Stomach smooth muscle (tissue), 2 donors: ENCODE measurements at regions not wholly inside any gene's neighbourhood (a gene's known extent, or its start where the extent isn't known, plus 50 kb on each side); places are given as distances from the start of the nearest gene placed in this dataset.

ENCODE experiments used
- H3K27ac ChIP-seq: one replicate; pipeline ENCODE4 v1.7.0; 2013; ENCODE audit warnings: mild to moderate bottlenecking, low read length, inconsistent platforms
- H3K27me3 ChIP-seq, 2 donors: one replicate each; pipeline ENCODE4 v1.7.0; 2013; ENCODE audit warnings: low read length in 2 of 2; ENCODE audit not compliant: insufficient read depth in 2 of 2, control insufficient read depth in 1 of 2
- H3K36me3 ChIP-seq, 2 donors: one replicate each; pipeline ENCODE4 v1.7.0; 2013; ENCODE audit warnings: low read length in 2 of 2; ENCODE audit not compliant: control insufficient read depth in 2 of 2, insufficient read depth in 2 of 2
- H3K4me1 ChIP-seq: one replicate; pipeline ENCODE4 v1.7.0; 2013; ENCODE audit warnings: low read length; ENCODE audit not compliant: control insufficient read depth, insufficient read depth
- H3K4me3 ChIP-seq, 2 donors: one replicate each; pipeline ENCODE4 v1.7.0; 2013; ENCODE audit warnings: low read length in 2 of 2
- H3K9ac ChIP-seq, 2 donors: one replicate each; pipeline ENCODE4 v1.7.0; 2013; ENCODE audit warnings: low read length in 2 of 2, mild to moderate bottlenecking in 1 of 2
- H3K9me3 ChIP-seq, 2 donors: one replicate each; pipeline ENCODE4 v1.7.0; 2013; ENCODE audit warnings: low read length in 2 of 2; ENCODE audit not compliant: control insufficient read depth in 2 of 2
- donor health status: healthy.
- donor health status: Pancreatic carcinoma.

GRCh38 chr7:35339811-35340210 is 85.9 kb upstream of the TBX20 start:
- H3K4me3 ChIP-seq, result no peak overlapping the region
- no peak overlapping the region for H3K27ac ChIP-seq
- no peaks in the 10 kb centered on the region for H3K4me1 ChIP-seq
- H3K9ac ChIP-seq, result no peak overlapping the region
- H3K27me3 ChIP-seq, result no peaks in the 10 kb centered on the region
- H3K36me3 ChIP-seq, result no peaks in the 10 kb centered on the region
- H3K9me3 ChIP-seq, result no peaks in the 10 kb centered on the region

- Histone ChIP-seq H3K36me3 (no peaks in the 10 kb centered on the region), H3K9ac (no peak overlapping the region), H3K4me1 (no peaks in the 10 kb centered on the region), H3K27ac (no peak overlapping the region), H3K4me3 (no peak overlapping the region), H3K27me3 (no peaks in the 10 kb centered on the region), H3K9me3 (no peaks in the 10 kb centered on the region)
Measured at GRCh38 chr7:35336444-35336843, 82.5 kb upstream of the TBX20 start.

- no peaks in the 10 kb centered on the region for H3K27me3 ChIP-seq
- no peaks in the 10 kb centered on the region for H3K4me1 ChIP-seq
- no peaks in the 10 kb centered on the region for H3K36me3 ChIP-seq
- no peak overlapping the region for H3K4me3 ChIP-seq
- no peaks in the 10 kb centered on the region for H3K9me3 ChIP-seq
- H3K9ac ChIP-seq, result no peak overlapping the region
- H3K27ac ChIP-seq, result no peak overlapping the region
Measured at GRCh38 chr7:35334506-35334905, 80.6 kb upstream of the TBX20 start.

GRCh38 chr7:35333265-35333664 is 79.4 kb upstream of the TBX20 start:
- H3K9me3 ChIP-seq, result no peaks in the 10 kb centered on the region
- no peaks in the 10 kb centered on the region for H3K27me3 ChIP-seq
- no peak overlapping the region for H3K27ac ChIP-seq
- H3K36me3 ChIP-seq, result no peaks in the 10 kb centered on the region
- no peak overlapping the region for H3K9ac ChIP-seq
- no peaks in the 10 kb centered on the region for H3K4me1 ChIP-seq
- H3K4me3 ChIP-seq, result no peak overlapping the region

- Histone ChIP-seq H3K36me3 (no peaks in the 10 kb centered on the region), H3K9ac (no peak overlapping the region), H3K4me3 (no peak overlapping the region), H3K9me3 (no peaks in the 10 kb centered on the region), H3K4me1 (no peaks in the 10 kb centered on the region), H3K27ac (no peak overlapping the region), H3K27me3 (no peaks in the 10 kb centered on the region)
Measured at GRCh38 chr7:35331730-35332678, 78.1 kb upstream of the TBX20 start.

- Histone ChIP-seq H3K27ac (no peak overlapping the region), H3K9me3 (no peaks in the 10 kb centered on the region), H3K9ac (no peak overlapping the region), H3K36me3 (no peaks in the 10 kb centered on the region), H3K4me3 (no peak overlapping the region), H3K27me3 (no peaks in the 10 kb centered on the region), H3K4me1 (no peaks in the 10 kb centered on the region)
Measured at GRCh38 chr7:35329026-35329425, 75.1 kb upstream of the TBX20 start.

GRCh38 chr7:35319606-35320005 is 65.7 kb upstream of the TBX20 start:
- no peaks in the 10 kb centered on the region for H3K27me3 ChIP-seq
- H3K4me3 ChIP-seq, result no peak overlapping the region
- H3K27ac ChIP-seq, result no peak overlapping the region
- H3K9ac ChIP-seq, result no peak overlapping the region
- no peaks in the 10 kb centered on the region for H3K36me3 ChIP-seq
- peaks cover 8% of the 10 kb centered on the region for H3K4me1 ChIP-seq
- H3K9me3 ChIP-seq, result no peaks in the 10 kb centered on the region

- Histone ChIP-seq H3K27me3 (no peaks in the 10 kb centered on the region), H3K9me3 (no peaks in the 10 kb centered on the region), H3K36me3 (no peaks in the 10 kb centered on the region), H3K27ac (no peak overlapping the region), H3K4me3 (no peak overlapping the region), H3K9ac (no peak overlapping the region), H3K4me1 (peaks cover 8% of the 10 kb centered on the region)
Measured at GRCh38 chr7:35316549-35316948, 62.6 kb upstream of the TBX20 start.

GRCh38 chr7:35315517-35315916 is 61.6 kb upstream of the TBX20 start:
- no peak overlapping the region for H3K4me3 ChIP-seq
- H3K9ac ChIP-seq, result no peak overlapping the region

GRCh38 chr7:35314354-35314753 is 60.5 kb upstream of the TBX20 start:
- H3K27me3 ChIP-seq, result no peaks in the 10 kb centered on the region
- no peak overlapping the region for H3K4me3 ChIP-seq
- H3K9ac ChIP-seq, result no peak overlapping the region
- H3K9me3 ChIP-seq, result no peaks in the 10 kb centered on the region
- no peak overlapping the region for H3K27ac ChIP-seq
- no peaks in the 10 kb centered on the region for H3K36me3 ChIP-seq
- H3K4me1 ChIP-seq, result peaks cover 8% of the 10 kb centered on the region

More at GRCh38 chr7:35315517-35315916, 61.6 kb upstream of the TBX20 start:
- Histone ChIP-seq H3K4me1 (peaks cover 8% of the 10 kb centered on the region), H3K36me3 (no peaks in the 10 kb centered on the region), H3K9me3 (no peaks in the 10 kb centered on the region), H3K27ac (no peak overlapping the region), H3K27me3 (no peaks in the 10 kb centered on the region)

- H3K4me3 ChIP-seq, result no peak overlapping the region
- H3K9ac ChIP-seq, result no peak overlapping the region
- no peaks in the 10 kb centered on the region for H3K36me3 ChIP-seq
- H3K4me1 ChIP-seq, result peaks cover 8% of the 10 kb centered on the region
- H3K9me3 ChIP-seq, result no peaks in the 10 kb centered on the region
- H3K27ac ChIP-seq, result no peak overlapping the region
- H3K27me3 ChIP-seq, result no peaks in the 10 kb centered on the region
Measured at GRCh38 chr7:35313575-35313974, 59.7 kb upstream of the TBX20 start.
